ENCODE measurements at regions not wholly inside any gene's neighbourhood (a gene's known extent, or its start where the extent isn't known, plus 50 kb on each side); places are given as distances from the start of the nearest gene placed in this dataset.
"Not testable (repeated sequence)": the region's sequence is repeated elsewhere in the genome, so short reads cannot be mapped to it uniquely, and the experiment has no call there.

DNA sequence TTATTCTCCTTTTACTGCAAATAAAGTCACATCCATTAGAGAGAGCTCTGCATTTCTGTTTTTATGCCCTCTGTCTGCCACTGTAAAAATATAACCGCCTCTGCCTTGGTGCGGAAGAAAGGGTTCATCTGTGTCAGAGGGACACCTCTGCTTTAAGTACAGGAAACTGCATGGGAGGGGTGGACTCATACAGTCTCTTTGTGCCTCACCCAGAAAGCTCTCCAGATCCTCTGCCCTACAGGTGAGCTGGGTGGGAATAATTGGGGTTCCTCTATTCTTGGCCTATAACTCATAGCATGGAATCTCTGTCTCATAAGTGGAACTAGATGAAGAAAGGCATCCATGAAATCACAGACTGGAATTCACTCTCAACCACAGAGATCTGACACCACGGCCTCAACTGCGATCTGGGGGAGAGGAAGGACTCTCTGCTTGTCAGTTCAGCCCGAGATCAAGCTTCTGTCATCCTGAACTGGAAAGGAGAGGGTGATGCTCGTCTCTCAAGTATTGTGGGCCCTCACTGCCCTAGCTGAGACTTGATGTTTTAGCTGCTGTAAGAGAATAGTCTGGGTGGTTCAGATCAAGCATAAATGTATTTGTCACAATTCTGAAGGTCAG is 702.3 kb downstream of the TMEM121 start:
- FAIRE-seq: no peak

GRCh38 chr14:106230071-106230470 is 703.7 kb downstream of the TMEM121 start:
- FAIRE-seq: no peak

DNA sequence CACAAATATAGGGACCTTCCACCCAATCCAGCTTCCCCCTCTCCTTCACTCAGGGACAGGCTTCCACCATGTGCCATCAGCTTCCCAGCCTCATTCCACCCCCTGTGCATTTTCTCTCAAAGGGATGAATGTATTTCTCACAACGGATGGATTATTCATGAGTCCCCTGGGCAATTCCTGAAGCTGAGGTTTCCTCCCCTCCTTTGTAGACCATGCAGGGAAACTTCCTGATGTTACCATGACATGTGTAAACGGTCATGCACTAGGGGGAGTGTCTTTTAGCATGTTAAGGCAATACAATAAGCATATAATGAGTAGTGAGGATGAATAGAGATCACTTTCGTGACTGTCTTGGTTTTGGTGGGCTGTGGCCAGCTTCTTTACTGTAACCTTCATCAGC is 706.8 kb downstream of the TMEM121 start:
- FAIRE-seq: not testable (repeated sequence)

- FAIRE-seq: not testable (repeated sequence)
Measured at GRCh38 chr14:106234525-106235254, 708.3 kb downstream of the TMEM121 start.

GRCh38 chr14:106235356-106236159 is 709.2 kb downstream of the TMEM121 start:
- FAIRE-seq: no peak

- no peak for FAIRE-seq
Measured at GRCh38 chr14:106248321-106249192, 722.2 kb downstream of the TMEM121 start.

- FAIRE-seq: not testable (repeated sequence)
Measured at GRCh38 chr14:106253995-106254394, 727.6 kb downstream of the TMEM121 start.

GRCh38 chr14:106257569-106257994 is 731.2 kb downstream of the TMEM121 start:
- FAIRE-seq: not testable (repeated sequence)

GRCh38 chr14:106268013-106268727 is 741.8 kb downstream of the TMEM121 start:
- FAIRE-seq: no peak

- FAIRE-seq: no peak
Measured at GRCh38 chr14:106269029-106269428, 742.6 kb downstream of the TMEM121 start.

- no peak for FAIRE-seq
Measured at GRCh38 chr14:106269451-106270204, 743.2 kb downstream of the TMEM121 start.

DNA sequence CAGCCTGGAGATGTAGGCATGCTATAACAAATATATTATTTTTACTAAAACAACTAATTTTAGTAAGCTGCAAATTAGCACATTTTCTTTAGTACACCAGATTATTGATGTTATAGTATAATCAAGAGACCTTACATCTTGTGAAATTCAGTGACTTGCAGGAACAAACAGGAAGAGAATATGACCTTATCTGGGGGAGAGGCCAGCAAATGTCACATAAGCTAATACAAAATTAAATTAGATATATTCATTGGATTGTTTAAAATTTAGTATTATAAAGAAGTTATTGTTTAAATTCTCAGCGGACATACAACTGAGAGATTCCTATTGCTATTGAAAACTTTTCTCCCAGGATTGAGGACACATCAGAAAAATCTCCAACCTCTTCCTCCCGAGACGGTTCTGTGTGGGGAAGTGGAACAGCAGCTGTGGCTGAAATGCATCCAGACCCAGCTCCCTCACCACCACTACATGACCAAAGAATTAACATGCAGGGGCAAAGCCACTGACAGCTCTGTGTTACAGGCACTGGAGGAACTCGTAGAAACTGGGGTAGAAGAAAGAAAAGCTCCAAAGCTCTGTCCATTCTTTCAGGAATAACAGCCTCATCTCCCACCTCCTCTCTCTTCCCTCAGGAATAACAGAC is 744.2 kb downstream of the TMEM121 start:
- not testable (repeated sequence) for FAIRE-seq

GRCh38 chr14:106276326-106277267 is 750.2 kb downstream of the TMEM121 start:
- no peak for FAIRE-seq

GRCh38 chr14:106277503-106277902 is 751.1 kb downstream of the TMEM121 start:
- no peak for FAIRE-seq

GRCh38 chr14:106280876-106281275 is 754.5 kb downstream of the TMEM121 start:
- FAIRE-seq: no peak

DNA sequence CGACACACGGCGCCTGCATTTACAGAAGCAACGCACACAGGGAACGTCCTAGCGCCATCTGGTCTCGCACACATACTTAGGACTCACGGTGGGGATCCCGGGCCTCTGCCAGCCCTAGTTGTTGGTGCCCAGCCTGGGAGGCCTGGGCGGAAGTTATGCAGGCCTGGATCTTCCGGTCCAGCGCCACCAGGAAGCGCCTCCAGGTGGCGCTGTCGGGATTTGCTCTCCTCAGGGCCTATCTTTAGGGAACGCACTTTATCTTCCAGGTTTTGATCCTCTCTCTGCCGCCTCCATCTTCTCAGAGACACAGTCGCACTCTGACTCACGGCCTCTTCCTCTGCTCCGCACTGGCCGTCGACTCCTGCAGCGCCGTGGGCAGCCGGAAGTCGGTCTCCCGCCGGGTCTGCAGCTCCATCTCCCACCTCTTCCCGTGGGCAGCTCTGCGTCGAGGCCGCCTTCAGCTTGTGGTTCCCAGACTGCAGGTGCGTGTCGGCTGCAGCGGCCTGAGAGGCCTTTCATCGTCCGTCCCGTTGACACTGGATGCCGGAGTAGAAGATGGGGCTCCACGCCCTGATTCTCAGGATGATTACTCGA is 760.4 kb downstream of the TMEM121 start:
- FAIRE-seq: no peak

GRCh38 chr14:106287506-106287905 is 761.1 kb downstream of the TMEM121 start:
- no peak for FAIRE-seq

DNA sequence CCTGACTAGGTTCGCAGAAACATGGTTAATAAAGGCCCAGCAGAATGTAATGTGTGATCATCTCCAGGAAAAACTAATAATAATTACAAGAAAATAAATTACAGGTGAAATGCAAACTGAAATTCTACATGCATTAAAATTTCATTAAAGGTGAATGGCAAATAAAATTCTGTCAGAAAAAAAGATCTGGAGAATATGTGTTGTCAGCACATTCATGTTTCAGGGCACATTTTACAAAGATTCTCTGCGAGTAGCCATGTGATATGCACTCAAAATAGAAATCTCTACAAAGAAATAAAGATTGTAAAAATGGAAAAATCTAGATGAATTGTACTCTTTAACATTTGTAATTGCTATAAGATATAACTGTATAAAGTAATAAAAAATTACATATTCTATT is 765.2 kb downstream of the TMEM121 start:
- FAIRE-seq: no peak

GRCh38 chr14:106294324-106294723 is 767.9 kb downstream of the TMEM121 start:
- no peak for FAIRE-seq
